H1 (cell line): ENCODE measurements at regions not wholly inside any gene's neighbourhood (a gene's known extent, or its start where the extent isn't known, plus 50 kb on each side); places are given as distances from the start of the nearest gene placed in this dataset.

Experiments
- CTCF ChIP-seq, 3 experiments: IDR thresholded peaks; 1 replicate in 2 of 3; 2 replicates in 1 of 3; pipeline versions ENCODE4 v1.5.1 to v1.6.1; 2011; ENCODE audit warnings: low read length in 3 of 3, mild to moderate bottlenecking in 3 of 3, inconsistent platforms in 2 of 3, low read depth in 1 of 3, moderate library complexity in 1 of 3; ENCODE audit not compliant: insufficient read depth in 1 of 3; ENCODE audit errors: control extremely low read depth in 1 of 3
- POLR2A ChIP-seq, 2 experiments: IDR thresholded peaks; 1 replicate in 1 of 2; 2 replicates in 1 of 2; pipeline ENCODE4 v1.6.1; 2011; ENCODE audit warnings: low read depth in 2 of 2, low read length in 2 of 2, mild to moderate bottlenecking in 2 of 2; ENCODE audit errors: control extremely low read depth in 1 of 2
- POLR2AphosphoS5 ChIP-seq: IDR thresholded peaks from 2 replicates; pipeline ENCODE4 v1.6.1; 2011; ENCODE audit warnings: low read depth, low read length

- TF ChIP-seq POLR2A (IDR thresholded peaks at IDR 0.05; ENCODE audit: control extremely low read depth in 1 of 2, low read depth in 2 of 2, low read length in 2 of 2): no peak
- no peak for TF ChIP-seq CTCF (IDR thresholded peaks at IDR 0.05; ENCODE audit: control extremely low read depth in 1 of 3, insufficient read depth in 1 of 3, low read depth in 1 of 3, low read length in 3 of 3)
- TF ChIP-seq POLR2AphosphoS5: no peak
These were observed 222.1 kb downstream of the ARL4A start for GRCh38 chr7:12909483-12909882.
